ENCODE measurements at regions not wholly inside any gene's neighbourhood (a gene's known extent, or its start where the extent isn't known, plus 50 kb on each side); places are given as distances from the start of the nearest gene placed in this dataset.

DNA sequence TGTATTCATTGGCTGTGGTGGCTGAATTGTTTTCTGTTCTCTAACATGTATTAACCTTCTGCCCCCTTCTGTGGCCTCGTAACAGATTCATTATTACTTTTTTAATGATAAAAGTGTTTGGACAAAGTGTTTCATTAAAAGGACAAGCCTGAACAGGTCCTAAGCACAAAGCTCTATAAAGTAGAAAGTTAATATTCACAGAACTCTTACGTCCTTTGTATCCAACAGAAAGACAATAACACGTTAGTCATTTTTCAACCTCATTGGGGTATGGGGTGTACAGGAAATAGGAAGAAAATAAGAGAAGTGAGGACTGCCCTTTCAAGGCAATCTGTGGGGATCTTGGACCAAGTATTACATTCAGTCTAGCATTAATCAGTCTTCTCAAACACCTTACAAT lies 105.5 kb upstream of the RGPD4 start (continued):
- TF ChIP-seq, protein P1, sequence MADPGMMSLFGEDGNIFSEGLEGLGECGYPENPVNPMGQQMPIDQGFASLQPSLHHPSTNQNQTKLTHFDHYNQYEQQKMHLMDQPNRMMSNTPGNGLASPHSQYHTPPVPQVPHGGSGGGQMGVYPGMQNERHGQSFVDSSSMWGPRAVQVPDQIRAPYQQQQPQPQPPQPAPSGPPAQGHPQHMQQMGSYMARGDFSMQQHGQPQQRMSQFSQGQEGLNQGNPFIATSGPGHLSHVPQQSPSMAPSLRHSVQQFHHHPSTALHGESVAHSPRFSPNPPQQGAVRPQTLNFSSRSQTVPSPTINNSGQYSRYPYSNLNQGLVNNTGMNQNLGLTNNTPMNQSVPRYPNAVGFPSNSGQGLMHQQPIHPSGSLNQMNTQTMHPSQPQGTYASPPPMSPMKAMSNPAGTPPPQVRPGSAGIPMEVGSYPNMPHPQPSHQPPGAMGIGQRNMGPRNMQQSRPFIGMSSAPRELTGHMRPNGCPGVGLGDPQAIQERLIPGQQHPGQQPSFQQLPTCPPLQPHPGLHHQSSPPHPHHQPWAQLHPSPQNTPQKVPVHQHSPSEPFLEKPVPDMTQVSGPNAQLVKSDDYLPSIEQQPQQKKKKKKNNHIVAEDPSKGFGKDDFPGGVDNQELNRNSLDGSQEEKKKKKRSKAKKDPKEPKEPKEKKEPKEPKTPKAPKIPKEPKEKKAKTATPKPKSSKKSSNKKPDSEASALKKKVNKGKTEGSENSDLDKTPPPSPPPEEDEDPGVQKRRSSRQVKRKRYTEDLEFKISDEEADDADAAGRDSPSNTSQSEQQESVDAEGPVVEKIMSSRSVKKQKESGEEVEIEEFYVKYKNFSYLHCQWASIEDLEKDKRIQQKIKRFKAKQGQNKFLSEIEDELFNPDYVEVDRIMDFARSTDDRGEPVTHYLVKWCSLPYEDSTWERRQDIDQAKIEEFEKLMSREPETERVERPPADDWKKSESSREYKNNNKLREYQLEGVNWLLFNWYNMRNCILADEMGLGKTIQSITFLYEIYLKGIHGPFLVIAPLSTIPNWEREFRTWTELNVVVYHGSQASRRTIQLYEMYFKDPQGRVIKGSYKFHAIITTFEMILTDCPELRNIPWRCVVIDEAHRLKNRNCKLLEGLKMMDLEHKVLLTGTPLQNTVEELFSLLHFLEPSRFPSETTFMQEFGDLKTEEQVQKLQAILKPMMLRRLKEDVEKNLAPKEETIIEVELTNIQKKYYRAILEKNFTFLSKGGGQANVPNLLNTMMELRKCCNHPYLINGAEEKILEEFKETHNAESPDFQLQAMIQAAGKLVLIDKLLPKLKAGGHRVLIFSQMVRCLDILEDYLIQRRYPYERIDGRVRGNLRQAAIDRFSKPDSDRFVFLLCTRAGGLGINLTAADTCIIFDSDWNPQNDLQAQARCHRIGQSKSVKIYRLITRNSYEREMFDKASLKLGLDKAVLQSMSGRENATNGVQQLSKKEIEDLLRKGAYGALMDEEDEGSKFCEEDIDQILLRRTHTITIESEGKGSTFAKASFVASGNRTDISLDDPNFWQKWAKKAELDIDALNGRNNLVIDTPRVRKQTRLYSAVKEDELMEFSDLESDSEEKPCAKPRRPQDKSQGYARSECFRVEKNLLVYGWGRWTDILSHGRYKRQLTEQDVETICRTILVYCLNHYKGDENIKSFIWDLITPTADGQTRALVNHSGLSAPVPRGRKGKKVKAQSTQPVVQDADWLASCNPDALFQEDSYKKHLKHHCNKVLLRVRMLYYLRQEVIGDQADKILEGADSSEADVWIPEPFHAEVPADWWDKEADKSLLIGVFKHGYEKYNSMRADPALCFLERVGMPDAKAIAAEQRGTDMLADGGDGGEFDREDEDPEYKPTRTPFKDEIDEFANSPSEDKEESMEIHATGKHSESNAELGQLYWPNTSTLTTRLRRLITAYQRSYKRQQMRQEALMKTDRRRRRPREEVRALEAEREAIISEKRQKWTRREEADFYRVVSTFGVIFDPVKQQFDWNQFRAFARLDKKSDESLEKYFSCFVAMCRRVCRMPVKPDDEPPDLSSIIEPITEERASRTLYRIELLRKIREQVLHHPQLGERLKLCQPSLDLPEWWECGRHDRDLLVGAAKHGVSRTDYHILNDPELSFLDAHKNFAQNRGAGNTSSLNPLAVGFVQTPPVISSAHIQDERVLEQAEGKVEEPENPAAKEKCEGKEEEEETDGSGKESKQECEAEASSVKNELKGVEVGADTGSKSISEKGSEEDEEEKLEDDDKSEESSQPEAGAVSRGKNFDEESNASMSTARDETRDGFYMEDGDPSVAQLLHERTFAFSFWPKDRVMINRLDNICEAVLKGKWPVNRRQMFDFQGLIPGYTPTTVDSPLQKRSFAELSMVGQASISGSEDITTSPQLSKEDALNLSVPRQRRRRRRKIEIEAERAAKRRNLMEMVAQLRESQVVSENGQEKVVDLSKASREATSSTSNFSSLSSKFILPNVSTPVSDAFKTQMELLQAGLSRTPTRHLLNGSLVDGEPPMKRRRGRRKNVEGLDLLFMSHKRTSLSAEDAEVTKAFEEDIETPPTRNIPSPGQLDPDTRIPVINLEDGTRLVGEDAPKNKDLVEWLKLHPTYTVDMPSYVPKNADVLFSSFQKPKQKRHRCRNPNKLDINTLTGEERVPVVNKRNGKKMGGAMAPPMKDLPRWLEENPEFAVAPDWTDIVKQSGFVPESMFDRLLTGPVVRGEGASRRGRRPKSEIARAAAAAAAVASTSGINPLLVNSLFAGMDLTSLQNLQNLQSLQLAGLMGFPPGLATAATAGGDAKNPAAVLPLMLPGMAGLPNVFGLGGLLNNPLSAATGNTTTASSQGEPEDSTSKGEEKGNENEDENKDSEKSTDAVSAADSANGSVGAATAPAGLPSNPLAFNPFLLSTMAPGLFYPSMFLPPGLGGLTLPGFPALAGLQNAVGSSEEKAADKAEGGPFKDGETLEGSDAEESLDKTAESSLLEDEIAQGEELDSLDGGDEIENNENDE (IDR thresholded peaks at IDR 0.05; ENCODE audit: low read depth, low read length), result no peak
- no peak for TF ChIP-seq NBN (IDR thresholded peaks at IDR 0.05; ENCODE audit: low read depth)
- TF ChIP-seq SUPT5H (IDR thresholded peaks at IDR 0.05), result no peak

Measured in K562 (cell line).